ENCODE measurements at regions not wholly inside any gene's neighbourhood (a gene's known extent, or its start where the extent isn't known, plus 50 kb on each side); places are given as distances from the start of the nearest gene placed in this dataset.

GRCh38 chr19:30086916-30087315 is 144.9 kb downstream of the URI1 start:
- Histone ChIP-seq H3K4me2 (replicated peaks; ENCODE audit: low read depth, low read length, poor library complexity, severe bottlenecking) (no peak overlapping the region), H3K36me3 (replicated peaks in 1 of 2; ENCODE audit: control extremely low read depth in 1 of 2, control insufficient read depth in 1 of 2, extremely low read depth in 1 of 2, insufficient read depth in 2 of 2, low read length in 1 of 2) (no peaks in the 10 kb centered on the region), H3K4me3 (ENCODE audit: control extremely low read depth in 1 of 5, extremely low read depth in 1 of 5, insufficient read depth in 1 of 5, low read depth in 2 of 5, low read length in 4 of 5) (no peak overlapping the region), H3K27ac (ENCODE audit: low read length in 2 of 2) (no peak overlapping the region), H3K9me3 (ENCODE audit: control extremely low read depth in 1 of 3, control insufficient read depth in 2 of 3, insufficient read depth in 1 of 3, low read length in 2 of 3) (peaks cover 0 to 3% (median 0%) of the 10 kb centered on the region in 3 donors), H3K27me3 (replicated peaks in 1 of 4; ENCODE audit: control extremely low read depth in 1 of 4, control insufficient read depth in 3 of 4, insufficient read depth in 4 of 4, low read length in 3 of 4) (no peaks in the 10 kb centered on the region), H4K20me1 (ENCODE audit: control insufficient read depth, insufficient read depth, low read length, poor library complexity, severe bottlenecking) (no peaks in the 10 kb centered on the region), H3K9ac (ENCODE audit: low read length) (no peak overlapping the region), H3K4me1 (ENCODE audit: control insufficient read depth in 2 of 2, insufficient read depth in 2 of 2, low read length in 2 of 2) (no peaks in the 10 kb centered on the region), H3K79me2 (ENCODE audit: control insufficient read depth, insufficient read depth, low read length) (no peaks in the 10 kb centered on the region), H2AFZ (ENCODE audit: insufficient read depth, low read depth, low read length, poor library complexity, severe bottlenecking) (no peak overlapping the region)
- H3K27ac Mint-ChIP-seq, result no peak overlapping the region
- DNase-seq (no peak), ATAC-seq (ENCODE audit: low read depth) (no peak)
- H3K27me3 Mint-ChIP-seq, result peaks cover 3% of the 10 kb centered on the region
- no peak overlapping the region for H3K4me3 Mint-ChIP-seq
- ChIA-PET CTCF (no interaction called here), POLR2A (no interaction called here)
- no peaks in the 10 kb centered on the region for H3K4me1 Mint-ChIP-seq
- no peaks in the 10 kb centered on the region for H3K9me3 Mint-ChIP-seq (ENCODE audit: insufficient read depth)
- 81% methylated on average over 3 of the region's 10 CpGs for WGBS (ENCODE audit: insufficient coverage)
- intact Hi-C loops (cut with micrococcal nuclease), result no loop called here
- TF ChIP-seq CTCF (IDR thresholded peaks at IDR 0.05) (no peak), EZH2 (IDR thresholded peaks at IDR 0.05; ENCODE audit: borderline replicate concordance, insufficient read depth, low read depth, low read length, poor library complexity, severe bottlenecking) (no peak)

- 78% methylated on average over 11 of the region's 11 CpGs for WGBS (ENCODE audit: insufficient coverage)
These were observed 145.5 kb downstream of the URI1 start for GRCh38 chr19:30087381-30088138.

More at GRCh38 chr19:30087381-30088138, 145.5 kb downstream of the URI1 start:
- Histone ChIP-seq H3K9ac (ENCODE audit: low read length) (no peak overlapping the region), H3K79me2 (ENCODE audit: control insufficient read depth, insufficient read depth, low read length) (no peaks in the 10 kb centered on the region), H3K27ac (ENCODE audit: low read length in 2 of 2) (no peak overlapping the region), H3K4me1 (ENCODE audit: control insufficient read depth in 2 of 2, insufficient read depth in 2 of 2, low read length in 2 of 2) (no peaks in the 10 kb centered on the region), H3K4me3 (ENCODE audit: control extremely low read depth in 1 of 5, extremely low read depth in 1 of 5, insufficient read depth in 1 of 5, low read depth in 2 of 5, low read length in 4 of 5) (no peak overlapping the region), H3K36me3 (replicated peaks in 1 of 2; ENCODE audit: control extremely low read depth in 1 of 2, control insufficient read depth in 1 of 2, extremely low read depth in 1 of 2, insufficient read depth in 2 of 2, low read length in 1 of 2) (no peaks in the 10 kb centered on the region), H4K20me1 (ENCODE audit: control insufficient read depth, insufficient read depth, low read length, poor library complexity, severe bottlenecking) (no peaks in the 10 kb centered on the region), H2AFZ (ENCODE audit: insufficient read depth, low read depth, low read length, poor library complexity, severe bottlenecking) (no peak overlapping the region), H3K9me3 (ENCODE audit: control extremely low read depth in 1 of 3, control insufficient read depth in 2 of 3, insufficient read depth in 1 of 3, low read length in 2 of 3) (peaks cover 0 to 3% (median 0%) of the 10 kb centered on the region in 3 donors), H3K27me3 (replicated peaks in 1 of 4; ENCODE audit: control extremely low read depth in 1 of 4, control insufficient read depth in 3 of 4, insufficient read depth in 4 of 4, low read length in 3 of 4) (no peaks in the 10 kb centered on the region), H3K4me2 (replicated peaks; ENCODE audit: low read depth, low read length, poor library complexity, severe bottlenecking) (no peak overlapping the region)
- intact Hi-C loops (cut with micrococcal nuclease), result no loop called here
- CTCF ChIA-PET, result no interaction called here
- Mint-ChIP-seq H3K27me3 (no peaks in the 10 kb centered on the region), H3K27ac (no peak overlapping the region), H3K4me3 (no peak overlapping the region), H3K9me3 (ENCODE audit: insufficient read depth) (no peaks in the 10 kb centered on the region), H3K4me1 (no peaks in the 10 kb centered on the region)
- ATAC-seq (ENCODE audit: low read depth) (no peak), DNase-seq (no peak)
- no peak for TF ChIP-seq EZH2 (IDR thresholded peaks at IDR 0.05; ENCODE audit: borderline replicate concordance, insufficient read depth, low read depth, low read length, poor library complexity, severe bottlenecking)
- no peak for TF ChIP-seq CTCF (IDR thresholded peaks at IDR 0.05)
- POLR2A ChIA-PET, result no interaction called here
